ENCODE measurements at regions not wholly inside any gene's neighbourhood (a gene's known extent, or its start where the extent isn't known, plus 50 kb on each side); places are given as distances from the start of the nearest gene placed in this dataset.

GRCh38 chr14:26863736-26864135, 265.9 kb upstream of the NOVA1 start:
- no peaks in the 10 kb centered on the region for H3K36me3 ChIP-seq
- no peaks in the 10 kb centered on the region for H3K9me3 ChIP-seq
- 77 to 84% methylated on average over 5 of the region's 5 CpGs for WGBS, 2 donors (ENCODE audit: low coverage in 1 of 2)
- in situ Hi-C loops (cut with MboI; ENCODE audit: low pct_ligation_motif_present in 1 of 4, low pct_unique_long_range_greater_than_20kb in 1 of 4, low sequenced_read_pairs in 3 of 4) (no loop called here), intact Hi-C loops (cut with DNase I; ENCODE audit: low total_unique reads) (no loop called here)
- DNase-seq, result no peak
- H3K27me3 ChIP-seq, result no peaks in the 10 kb centered on the region
- H3K4me1 ChIP-seq, result no peaks in the 10 kb centered on the region
- H3K4me3 ChIP-seq, result no peak overlapping the region
- TF ChIP-seq, protein P1, sequence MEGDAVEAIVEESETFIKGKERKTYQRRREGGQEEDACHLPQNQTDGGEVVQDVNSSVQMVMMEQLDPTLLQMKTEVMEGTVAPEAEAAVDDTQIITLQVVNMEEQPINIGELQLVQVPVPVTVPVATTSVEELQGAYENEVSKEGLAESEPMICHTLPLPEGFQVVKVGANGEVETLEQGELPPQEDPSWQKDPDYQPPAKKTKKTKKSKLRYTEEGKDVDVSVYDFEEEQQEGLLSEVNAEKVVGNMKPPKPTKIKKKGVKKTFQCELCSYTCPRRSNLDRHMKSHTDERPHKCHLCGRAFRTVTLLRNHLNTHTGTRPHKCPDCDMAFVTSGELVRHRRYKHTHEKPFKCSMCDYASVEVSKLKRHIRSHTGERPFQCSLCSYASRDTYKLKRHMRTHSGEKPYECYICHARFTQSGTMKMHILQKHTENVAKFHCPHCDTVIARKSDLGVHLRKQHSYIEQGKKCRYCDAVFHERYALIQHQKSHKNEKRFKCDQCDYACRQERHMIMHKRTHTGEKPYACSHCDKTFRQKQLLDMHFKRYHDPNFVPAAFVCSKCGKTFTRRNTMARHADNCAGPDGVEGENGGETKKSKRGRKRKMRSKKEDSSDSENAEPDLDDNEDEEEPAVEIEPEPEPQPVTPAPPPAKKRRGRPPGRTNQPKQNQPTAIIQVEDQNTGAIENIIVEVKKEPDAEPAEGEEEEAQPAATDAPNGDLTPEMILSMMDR (IDR thresholded peaks at IDR 0.05), result no peak
- TF ChIP-seq POLR2AphosphoS5 (IDR thresholded peaks at IDR 0.05), result no peak
- no peak for TF ChIP-seq POLR2A (IDR thresholded peaks at IDR 0.05)
- TF ChIP-seq EP300 (IDR thresholded peaks at IDR 0.05; ENCODE audit: low read depth), result no peak
- H3K27ac ChIP-seq, result no peak overlapping the region

DNA sequence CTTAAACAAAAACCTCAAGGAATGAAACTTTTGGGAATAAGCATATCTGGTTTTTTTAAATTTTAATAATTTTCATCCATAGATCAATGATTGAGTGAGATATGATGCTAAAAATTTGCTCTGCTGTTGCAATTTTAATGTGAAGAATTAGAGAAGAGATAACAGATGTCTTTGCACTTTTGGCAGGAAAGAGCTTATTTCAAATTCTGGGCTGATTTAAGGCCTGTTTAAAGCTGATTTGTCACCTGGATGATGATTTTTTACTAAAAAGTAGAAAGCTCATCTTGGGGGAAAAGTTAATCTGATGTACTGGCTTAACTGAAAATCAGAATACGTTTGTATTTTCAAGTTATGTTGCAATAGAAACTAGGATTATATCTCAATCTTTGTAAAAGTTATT, 268.9 kb upstream of the NOVA1 start:
- Histone ChIP-seq H3K36me3 (no peaks in the 10 kb centered on the region), H3K27me3 (no peaks in the 10 kb centered on the region), H3K27ac (no peak overlapping the region), H3K4me1 (no peaks in the 10 kb centered on the region), H3K9me3 (no peaks in the 10 kb centered on the region), H3K4me3 (no peak overlapping the region)
- no peak for DNase-seq
- in situ Hi-C loops (cut with MboI; ENCODE audit: low pct_ligation_motif_present in 1 of 4, low pct_unique_long_range_greater_than_20kb in 1 of 4, low sequenced_read_pairs in 3 of 4), result no loop called here
- TF ChIP-seq EP300 (IDR thresholded peaks at IDR 0.05; ENCODE audit: low read depth) (no peak), POLR2A (IDR thresholded peaks at IDR 0.05) (no peak), POLR2AphosphoS5 (IDR thresholded peaks at IDR 0.05) (no peak)
- TF ChIP-seq, protein P1 (IDR thresholded peaks at IDR 0.05), result no peak
- 18 to 40% methylated on average over 1 of the region's 1 CpG for WGBS, 2 donors (ENCODE audit: low coverage in 1 of 2)
- intact Hi-C loops (cut with DNase I; ENCODE audit: low total_unique reads), result no loop called here

DNA sequence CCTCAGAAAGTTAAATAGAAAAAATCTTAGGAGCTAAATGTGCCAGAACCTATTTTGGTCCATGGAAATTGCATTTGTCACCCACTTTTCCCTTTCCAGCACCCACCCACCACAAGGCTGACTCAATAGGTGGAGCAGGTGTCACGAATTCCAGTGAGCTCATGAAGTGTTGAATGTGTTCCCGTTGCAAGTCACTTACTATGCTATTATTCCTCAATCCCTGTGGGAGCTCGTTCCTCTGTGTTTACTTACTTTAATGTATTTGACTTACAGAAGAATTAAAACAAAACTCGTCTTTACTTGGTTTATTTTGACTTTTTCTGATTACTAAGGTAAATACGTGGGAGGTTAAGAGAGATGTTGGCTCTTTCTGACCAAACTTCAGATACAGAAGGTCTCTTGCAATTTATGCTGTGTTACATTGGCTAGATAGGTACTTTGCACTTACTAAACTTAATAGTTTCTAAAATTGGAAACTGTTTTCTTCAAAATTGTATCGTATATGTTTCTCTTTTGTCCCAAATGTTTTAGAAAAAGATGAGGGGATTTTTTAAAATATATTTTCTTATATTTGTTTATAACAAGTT, 269.4 kb upstream of the NOVA1 start:
- no peak overlapping the region for H3K4me3 ChIP-seq
- TF ChIP-seq EP300 (IDR thresholded peaks at IDR 0.05; ENCODE audit: low read depth) (no peak), POLR2A (IDR thresholded peaks at IDR 0.05) (no peak), POLR2AphosphoS5 (IDR thresholded peaks at IDR 0.05) (no peak)
- TF ChIP-seq, protein P1 (IDR thresholded peaks at IDR 0.05), result no peak
- H3K36me3 ChIP-seq, result no peaks in the 10 kb centered on the region
- no peaks in the 10 kb centered on the region for H3K27me3 ChIP-seq
- 39 to 48% methylated on average over 6 of the region's 6 CpGs for WGBS, 2 donors (ENCODE audit: low coverage in 1 of 2)
- intact Hi-C loops (cut with DNase I; ENCODE audit: low total_unique reads), result no loop called here
- DNase-seq, result no peak
- no peaks in the 10 kb centered on the region for H3K9me3 ChIP-seq
- in situ Hi-C loops (cut with MboI; ENCODE audit: low pct_ligation_motif_present in 1 of 4, low pct_unique_long_range_greater_than_20kb in 1 of 4, low sequenced_read_pairs in 3 of 4), result no loop called here
- H3K4me1 ChIP-seq, result no peaks in the 10 kb centered on the region
- H3K27ac ChIP-seq, result no peak overlapping the region

DNA sequence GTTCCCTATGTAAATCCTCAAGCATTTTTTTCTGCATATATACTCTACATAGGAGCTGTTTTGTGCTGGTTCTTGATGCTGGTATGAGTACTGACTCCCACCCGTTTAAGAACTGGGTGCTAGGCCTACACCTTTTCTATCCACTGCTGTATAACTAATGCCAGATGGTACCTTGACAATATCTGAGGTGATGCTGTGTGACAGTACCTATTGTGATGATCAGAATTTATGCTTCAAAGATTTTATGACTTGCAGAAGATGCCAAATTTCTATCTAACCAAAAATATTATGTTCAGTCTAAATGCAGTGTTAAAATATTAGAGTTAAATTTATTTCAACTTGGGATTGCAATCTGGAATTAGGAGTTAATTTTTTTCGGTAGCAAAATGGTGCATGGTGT, 272.3 kb upstream of the NOVA1 start:
- Histone ChIP-seq H3K4me1 (peaks cover 0 to 3% (median 0%) of the 10 kb centered on the region in 4 donors), H3K9me3 (no peaks in the 10 kb centered on the region), H3K36me3 (no peaks in the 10 kb centered on the region), H3K27ac (no peak overlapping the region), H3K27me3 (no peaks in the 10 kb centered on the region), H3K4me3 (no peak overlapping the region)
- 66 to 79% methylated on average over 2 of the region's 2 CpGs for WGBS, 2 donors (ENCODE audit: low coverage in 1 of 2)
- in situ Hi-C loops (cut with MboI; ENCODE audit: low pct_ligation_motif_present in 1 of 4, low pct_unique_long_range_greater_than_20kb in 1 of 4, low sequenced_read_pairs in 3 of 4), result no loop called here
- DNase-seq, result no peak
- intact Hi-C loops (cut with DNase I; ENCODE audit: low total_unique reads), result no loop called here
- TF ChIP-seq POLR2A (IDR thresholded peaks at IDR 0.05), result no peak
- no peak for TF ChIP-seq POLR2AphosphoS5 (IDR thresholded peaks at IDR 0.05)
- TF ChIP-seq, protein P1 (IDR thresholded peaks at IDR 0.05), result no peak
- no peak for TF ChIP-seq EP300 (IDR thresholded peaks at IDR 0.05; ENCODE audit: low read depth)
